Dendritic cell treated with granulocyte-macrophage colony-stimulating factor and Interleukin-4, amounts not matched to agents 40 ng/mL and 50 ng/mL, for 4 days (primary cell): ENCODE measurements at regions not wholly inside any gene's neighbourhood (a gene's known extent, or its start where the extent isn't known, plus 50 kb on each side); places are given as distances from the start of the nearest gene placed in this dataset.

ENCODE experiments used
- H3K27ac Mint-ChIP-seq: one replicate; pipeline ENCODE4 v1.8.0; 2022; ENCODE audit warnings: mild to moderate bottlenecking, mixed read lengths
- H3K27me3 Mint-ChIP-seq: one replicate; pipeline ENCODE4 v1.8.0; 2022; ENCODE audit warnings: mild to moderate bottlenecking, mixed read lengths
- H3K36me3 Mint-ChIP-seq: one replicate; pipeline ENCODE4 v1.8.0; 2022; ENCODE audit warnings: low read depth, mixed read lengths
- H3K4me1 Mint-ChIP-seq: one replicate; pipeline ENCODE4 v1.8.0; 2022; ENCODE audit warnings: low read depth, mixed read lengths
- H3K4me3 Mint-ChIP-seq: one replicate; pipeline ENCODE4 v1.8.0; 2022; ENCODE audit warnings: mild to moderate bottlenecking, moderate library complexity, mixed read lengths
- H3K9me3 Mint-ChIP-seq: one replicate; pipeline ENCODE4 v1.8.0; 2022; ENCODE audit warnings: mixed read lengths
- intact Hi-C: fragments of 100-400 bp; cut with micrococcal nuclease; formaldehyde crosslinking; loops from one replicate; pipeline ENCODE4 v1.15.0; 2022

DNA sequence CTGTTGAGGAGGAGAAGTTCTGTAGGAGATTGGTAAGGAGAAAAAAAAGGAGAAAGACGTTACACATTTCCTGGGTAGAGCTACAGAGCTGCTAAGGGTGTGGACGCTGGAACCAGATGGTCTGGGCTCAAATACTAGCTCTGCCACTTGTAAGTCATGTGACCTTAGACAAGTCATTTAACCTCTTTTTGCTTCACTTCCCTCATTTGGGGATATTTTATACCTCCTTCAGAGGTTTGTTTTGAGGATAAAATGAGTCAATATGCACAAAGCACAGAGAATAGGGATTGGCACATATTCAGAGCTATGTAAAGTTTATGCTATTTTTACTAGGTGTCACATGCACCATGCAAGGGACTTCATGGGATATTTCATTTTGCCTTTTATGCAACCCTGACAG lies 708.8 kb downstream of the DHX35 start:
- H3K27me3 Mint-ChIP-seq, result no peaks in the 10 kb centered on the region
- intact Hi-C loops, result no loop called here
- no peaks in the 10 kb centered on the region for H3K36me3 Mint-ChIP-seq
- H3K4me3 Mint-ChIP-seq, result no peak overlapping the region
- no peak overlapping the region for H3K27ac Mint-ChIP-seq
- H3K9me3 Mint-ChIP-seq, result no peaks in the 10 kb centered on the region
- H3K4me1 Mint-ChIP-seq, result no peaks in the 10 kb centered on the region

DNA sequence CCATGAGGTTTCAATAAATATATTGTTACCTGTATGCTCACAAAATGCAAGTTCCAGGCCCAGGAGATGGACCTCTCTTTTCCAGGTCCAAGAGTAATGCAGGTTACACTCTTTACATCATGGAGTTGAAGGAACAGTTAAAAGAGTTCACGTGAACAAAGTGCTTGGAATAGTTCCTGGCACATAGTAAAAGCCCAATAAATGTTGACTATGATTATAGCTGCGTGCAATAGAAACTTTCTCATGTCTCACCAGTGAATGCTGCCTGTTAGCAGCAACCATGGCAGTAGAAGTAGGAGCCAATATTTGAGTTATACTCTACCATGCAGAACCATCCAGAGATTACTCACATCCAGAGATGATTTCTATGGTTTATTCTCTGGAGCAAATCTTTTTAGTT lies 707.5 kb downstream of the DHX35 start:
- no peaks in the 10 kb centered on the region for H3K9me3 Mint-ChIP-seq
- no peaks in the 10 kb centered on the region for H3K4me1 Mint-ChIP-seq
- H3K27ac Mint-ChIP-seq, result no peak overlapping the region
- intact Hi-C loops, result no loop called here
- H3K4me3 Mint-ChIP-seq, result no peak overlapping the region
- H3K27me3 Mint-ChIP-seq, result no peaks in the 10 kb centered on the region
- H3K36me3 Mint-ChIP-seq, result no peaks in the 10 kb centered on the region

DNA sequence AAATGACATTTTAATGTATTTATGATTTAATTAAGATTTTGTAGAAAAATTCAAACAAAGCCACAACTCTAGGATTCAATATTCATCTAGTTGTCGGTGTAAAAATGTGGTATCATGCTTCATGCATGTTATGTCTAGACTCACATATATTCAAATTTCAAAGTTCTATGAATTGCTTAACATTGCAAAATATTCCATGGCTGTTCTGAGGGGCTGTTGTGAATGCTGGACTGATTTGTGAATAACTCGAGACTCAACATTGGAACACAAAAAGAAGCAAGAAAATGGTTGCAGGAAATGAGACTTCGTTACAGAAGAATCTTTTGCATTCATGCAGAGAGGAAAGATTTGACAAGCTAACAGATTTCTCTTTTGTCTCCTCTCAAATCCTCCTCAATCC lies 705.9 kb downstream of the DHX35 start:
- Mint-ChIP-seq H3K4me3 (no peak overlapping the region), H3K4me1 (no peaks in the 10 kb centered on the region), H3K36me3 (no peaks in the 10 kb centered on the region), H3K27ac (no peak overlapping the region), H3K27me3 (no peaks in the 10 kb centered on the region), H3K9me3 (no peaks in the 10 kb centered on the region)
- intact Hi-C loops, result no loop called here

DNA sequence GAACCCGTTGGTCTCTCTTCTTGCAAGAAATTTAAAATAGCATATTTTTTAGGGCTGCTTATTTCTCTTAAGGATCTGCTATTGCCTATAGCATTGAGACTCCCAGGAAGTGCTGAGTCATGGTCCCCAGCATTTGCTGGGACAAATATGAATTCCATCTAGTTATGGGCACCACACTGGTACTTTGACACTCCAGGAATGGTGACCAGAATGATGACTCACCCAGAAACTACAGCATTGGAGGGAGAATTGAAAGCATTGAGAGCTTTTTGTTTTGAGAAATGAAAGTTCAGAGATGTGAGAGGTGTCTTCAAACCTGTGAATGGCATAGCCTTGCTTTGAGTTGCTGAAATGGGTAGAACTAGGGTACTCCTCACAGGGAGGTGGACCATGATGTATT lies 699.7 kb downstream of the DHX35 start:
- no peaks in the 10 kb centered on the region for H3K4me1 Mint-ChIP-seq
- H3K27ac Mint-ChIP-seq, result no peak overlapping the region
- peaks cover 9% of the 10 kb centered on the region for H3K9me3 Mint-ChIP-seq
- H3K4me3 Mint-ChIP-seq, result no peak overlapping the region
- intact Hi-C loops, result no loop called here
- H3K27me3 Mint-ChIP-seq, result no peaks in the 10 kb centered on the region
- no peaks in the 10 kb centered on the region for H3K36me3 Mint-ChIP-seq

DNA sequence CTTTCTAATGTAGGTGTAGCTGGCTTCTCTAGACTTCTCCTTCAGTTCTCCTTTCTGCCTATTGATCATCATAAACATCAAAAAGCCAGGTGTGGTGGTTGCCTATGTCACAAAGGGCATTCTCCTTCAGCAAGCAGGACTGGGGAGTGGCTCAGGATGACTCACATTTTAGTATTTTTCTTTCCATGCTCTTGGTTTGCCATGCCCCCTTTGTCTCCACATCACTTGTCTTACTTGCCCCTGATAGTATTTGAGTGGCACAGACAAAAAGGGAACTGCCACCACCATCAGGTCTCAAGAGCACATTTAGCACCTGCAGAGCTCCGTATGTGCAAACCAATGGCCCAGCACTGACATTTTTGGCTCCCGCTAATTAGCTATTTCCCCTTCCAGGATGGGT lies 698.8 kb downstream of the DHX35 start:
- intact Hi-C loops, result no loop called here
- no peak overlapping the region for H3K27ac Mint-ChIP-seq
- peaks cover 9% of the 10 kb centered on the region for H3K9me3 Mint-ChIP-seq

DNA sequence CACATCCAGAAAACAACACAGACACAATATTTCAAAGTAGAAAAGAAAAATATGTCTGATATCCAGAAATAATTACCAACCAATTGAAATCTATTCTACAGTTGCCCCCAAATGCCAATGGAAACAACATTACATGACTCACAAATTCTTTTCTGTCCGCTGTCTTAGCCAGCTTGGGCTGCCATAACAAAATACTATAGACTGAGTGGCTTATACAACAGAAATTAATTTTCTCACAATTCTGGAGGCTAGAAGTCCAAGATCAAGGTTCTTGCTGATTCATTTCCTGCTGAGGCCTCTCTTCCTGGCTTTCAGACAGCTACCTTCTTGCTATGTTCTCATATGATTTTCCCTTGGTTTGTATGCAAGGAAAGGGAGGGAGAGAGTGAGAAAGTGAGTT lies 698.1 kb downstream of the DHX35 start:
- Mint-ChIP-seq H3K4me3 (no peak overlapping the region), H3K36me3 (no peaks in the 10 kb centered on the region), H3K27ac (no peak overlapping the region), H3K9me3 (peaks cover 9% of the 10 kb centered on the region), H3K4me1 (no peaks in the 10 kb centered on the region), H3K27me3 (no peaks in the 10 kb centered on the region)
- intact Hi-C loops, result no loop called here

More for the DNA sequence above, 698.8 kb downstream of the DHX35 start:
- Mint-ChIP-seq H3K4me3 (no peak overlapping the region), H3K27me3 (no peaks in the 10 kb centered on the region), H3K36me3 (no peaks in the 10 kb centered on the region), H3K4me1 (no peaks in the 10 kb centered on the region)

DNA sequence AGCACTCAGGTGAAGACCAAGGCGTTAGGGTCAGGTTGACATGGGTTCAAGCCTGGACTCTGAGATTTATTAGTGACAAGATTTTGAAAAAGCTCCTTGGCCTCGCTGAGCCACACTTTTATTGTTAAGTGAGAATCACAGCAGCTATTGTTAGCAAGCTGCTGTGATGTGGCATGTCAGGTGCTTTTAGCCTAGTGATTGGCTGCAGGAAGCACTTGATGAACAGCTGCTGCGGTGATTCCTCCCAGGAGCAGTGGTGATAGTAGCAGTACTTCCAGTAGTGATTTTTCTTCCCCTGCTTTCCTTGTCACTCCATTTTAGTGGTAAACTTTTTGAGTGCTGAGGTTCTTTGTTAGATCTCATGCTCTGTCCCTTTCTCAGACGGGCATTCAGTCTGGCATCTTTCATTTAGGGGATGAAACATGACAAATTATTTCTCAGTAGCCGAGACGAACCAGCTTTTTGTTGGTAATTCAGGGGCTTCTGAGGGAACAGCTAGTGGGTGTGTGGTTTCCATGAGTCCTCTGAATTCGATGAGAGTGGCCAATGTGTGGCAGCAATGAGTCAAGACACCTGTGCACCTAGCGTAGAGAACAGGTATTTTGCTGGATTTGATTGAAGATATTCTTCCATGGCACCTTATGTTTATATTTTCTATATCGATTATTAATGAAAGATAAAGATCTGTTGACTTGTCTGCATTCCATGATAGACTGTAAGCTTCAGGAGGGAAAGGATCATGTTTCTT lies 696.7 kb downstream of the DHX35 start:
- Mint-ChIP-seq H3K27ac (no peak overlapping the region), H3K4me1 (no peaks in the 10 kb centered on the region), H3K9me3 (peaks cover 9% of the 10 kb centered on the region), H3K4me3 (no peak overlapping the region), H3K36me3 (no peaks in the 10 kb centered on the region), H3K27me3 (no peaks in the 10 kb centered on the region)
- intact Hi-C loops, result no loop called here

DNA sequence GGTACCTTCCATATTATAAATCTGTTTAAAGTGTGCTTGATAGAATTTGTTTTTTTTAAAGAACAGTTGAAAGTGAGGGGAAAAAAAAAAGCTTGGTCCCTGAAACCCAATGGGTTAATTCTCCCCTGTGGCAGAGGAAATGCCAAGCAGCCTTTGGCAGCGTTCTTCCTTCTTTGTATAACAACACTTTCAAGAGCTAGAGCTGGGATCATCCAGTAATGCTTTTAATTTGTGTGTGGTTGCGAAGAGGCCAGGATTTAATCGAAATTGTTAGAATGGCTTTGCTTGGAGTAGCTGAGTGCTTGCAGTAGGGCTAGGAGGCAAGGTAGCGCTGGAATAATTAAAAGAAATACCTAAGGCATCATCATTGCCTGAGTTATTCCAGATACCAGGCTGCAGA lies 692.0 kb downstream of the DHX35 start:
- Mint-ChIP-seq H3K27ac (no peak overlapping the region), H3K36me3 (no peaks in the 10 kb centered on the region), H3K4me3 (no peak overlapping the region), H3K4me1 (no peaks in the 10 kb centered on the region), H3K27me3 (no peaks in the 10 kb centered on the region), H3K9me3 (peaks cover 17% of the 10 kb centered on the region)
- intact Hi-C loops, result no loop called here

DNA sequence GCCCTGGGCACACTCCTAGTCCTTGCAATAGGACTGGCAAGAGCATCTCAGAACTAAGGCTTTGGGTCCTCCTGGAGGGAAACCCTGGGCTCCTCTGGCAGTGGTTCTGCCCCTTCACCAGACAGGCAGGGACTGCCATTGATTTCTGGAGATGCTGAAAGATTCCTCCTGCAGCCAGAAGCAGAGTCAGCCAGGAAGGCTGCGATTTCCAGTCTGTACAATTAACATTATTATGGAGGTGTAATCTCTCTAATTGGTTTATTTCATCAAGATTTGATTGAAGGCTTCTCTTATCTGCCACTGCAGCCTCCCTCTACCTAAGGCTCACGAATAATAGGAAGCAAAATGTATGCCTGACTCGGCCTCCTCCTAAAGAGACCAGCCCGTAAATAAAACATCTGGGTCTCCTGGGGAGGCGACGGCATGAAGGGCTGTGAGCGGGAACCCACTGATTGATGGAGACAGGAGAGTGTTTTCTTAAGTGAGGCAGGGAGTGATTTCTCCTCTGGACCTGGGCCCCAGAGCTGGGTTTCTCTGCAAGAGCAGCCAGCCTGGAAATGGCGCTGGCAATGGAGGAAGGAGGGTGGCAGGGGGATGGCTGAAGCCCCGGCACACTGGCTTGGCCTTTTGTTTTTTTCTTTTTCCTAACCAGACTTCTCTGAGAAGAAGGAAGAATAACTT lies 689.6 kb downstream of the DHX35 start:
- Mint-ChIP-seq H3K27me3 (no peaks in the 10 kb centered on the region), H3K9me3 (peaks cover 17% of the 10 kb centered on the region), H3K36me3 (no peaks in the 10 kb centered on the region), H3K27ac (no peak overlapping the region), H3K4me3 (no peak overlapping the region), H3K4me1 (no peaks in the 10 kb centered on the region)
- intact Hi-C loops, result no loop called here

DNA sequence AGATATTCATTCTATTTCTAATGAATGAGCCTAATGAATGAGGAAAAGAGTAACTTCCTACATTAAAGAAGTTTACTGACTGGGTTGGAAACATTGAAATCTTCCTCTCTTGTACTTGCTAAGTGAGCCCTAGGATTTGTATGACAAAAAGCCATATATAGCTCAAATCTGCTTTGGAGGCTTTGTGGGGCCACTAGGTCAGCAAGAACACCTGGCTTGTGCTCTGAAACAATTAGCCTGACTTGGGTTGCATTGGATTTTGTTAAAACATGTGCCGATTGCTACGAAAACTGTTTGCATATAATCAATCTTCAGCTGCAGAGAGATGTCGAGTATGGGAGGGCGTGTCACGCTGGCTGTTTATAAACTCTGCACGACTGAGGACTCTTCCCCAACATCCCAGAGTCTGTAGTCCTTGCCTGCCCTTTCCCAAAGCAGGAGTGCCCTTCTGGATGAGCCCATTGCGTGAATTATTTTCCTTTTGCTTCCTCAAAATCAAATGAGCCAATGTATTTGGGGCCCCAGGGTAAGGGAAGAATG lies 684.8 kb downstream of the DHX35 start:
- H3K4me3 Mint-ChIP-seq, result no peak overlapping the region
- H3K27ac Mint-ChIP-seq, result no peak overlapping the region
- intact Hi-C loops, result no loop called here
- no peaks in the 10 kb centered on the region for H3K36me3 Mint-ChIP-seq
- no peaks in the 10 kb centered on the region for H3K4me1 Mint-ChIP-seq
- H3K9me3 Mint-ChIP-seq, result peaks cover 17% of the 10 kb centered on the region
- H3K27me3 Mint-ChIP-seq, result no peaks in the 10 kb centered on the region

DNA sequence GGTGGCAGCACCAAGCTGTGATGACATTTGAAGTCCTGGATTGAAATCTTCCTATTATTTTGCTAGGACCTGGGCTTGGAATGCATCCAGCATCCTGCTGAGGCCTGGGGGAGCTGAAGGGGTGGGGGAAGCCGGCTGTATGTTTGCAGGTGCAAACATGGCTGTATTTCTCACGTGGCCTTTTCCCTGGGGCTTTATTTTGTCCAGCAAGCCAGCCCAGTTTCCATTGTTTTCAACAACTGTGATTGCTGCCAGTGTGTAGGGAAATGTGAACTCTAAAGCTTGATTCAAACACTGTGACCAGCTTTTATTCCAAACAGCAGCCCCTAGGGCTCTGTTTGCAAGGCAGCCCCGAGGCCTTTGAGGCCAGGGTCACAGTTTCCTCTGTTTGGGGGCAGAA lies 683.0 kb downstream of the DHX35 start:
- intact Hi-C loops, result no loop called here
- no peaks in the 10 kb centered on the region for H3K36me3 Mint-ChIP-seq
- H3K27me3 Mint-ChIP-seq, result no peaks in the 10 kb centered on the region
- no peak overlapping the region for H3K27ac Mint-ChIP-seq
- H3K4me1 Mint-ChIP-seq, result no peaks in the 10 kb centered on the region
- H3K9me3 Mint-ChIP-seq, result no peaks in the 10 kb centered on the region
- H3K4me3 Mint-ChIP-seq, result no peak overlapping the region

DNA sequence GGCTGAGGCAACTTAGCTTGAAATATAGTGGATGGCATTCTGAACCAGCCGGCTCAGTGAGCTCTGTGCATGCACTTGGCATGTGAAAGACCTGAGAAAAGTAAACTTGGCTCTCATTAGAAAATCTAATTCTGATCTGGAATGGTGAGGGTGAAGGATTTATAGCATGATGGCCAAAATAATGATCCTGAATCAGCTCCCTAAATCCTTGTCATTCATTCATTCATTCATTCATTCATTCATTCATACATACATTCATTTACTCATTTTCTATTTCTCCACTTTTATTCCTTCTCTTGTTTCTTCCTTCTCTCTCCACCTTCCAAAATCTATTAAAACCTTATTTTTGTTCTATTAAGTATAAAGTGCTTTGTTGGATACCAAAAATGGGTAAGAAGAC lies 681.1 kb downstream of the DHX35 start:
- Mint-ChIP-seq H3K27me3 (no peaks in the 10 kb centered on the region), H3K9me3 (no peaks in the 10 kb centered on the region)

DNA sequence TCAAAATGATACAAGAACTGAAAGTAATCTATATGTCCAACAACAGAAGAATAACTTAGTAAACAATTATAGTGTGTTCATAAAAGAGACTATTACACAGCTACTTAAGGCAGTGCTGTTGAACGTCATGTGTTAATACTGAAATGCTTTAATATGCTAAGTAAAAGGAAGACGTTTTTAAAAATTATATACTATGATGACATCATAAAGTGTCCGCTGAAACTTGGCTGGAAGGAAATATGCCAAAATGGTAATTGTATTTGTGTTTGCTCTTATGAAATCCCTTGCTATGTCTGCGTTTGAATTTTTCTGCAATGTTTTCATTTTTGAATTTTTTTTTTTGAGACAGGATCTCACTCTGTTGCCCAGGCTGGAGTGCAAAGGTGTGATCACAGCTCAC lies 679.3 kb downstream of the DHX35 start:
- no peak overlapping the region for H3K27ac Mint-ChIP-seq
- no peaks in the 10 kb centered on the region for H3K9me3 Mint-ChIP-seq
- intact Hi-C loops, result no loop called here
- H3K4me1 Mint-ChIP-seq, result no peaks in the 10 kb centered on the region
- no peaks in the 10 kb centered on the region for H3K27me3 Mint-ChIP-seq
- H3K36me3 Mint-ChIP-seq, result no peaks in the 10 kb centered on the region
- no peak overlapping the region for H3K4me3 Mint-ChIP-seq

More for the DNA sequence above, 681.1 kb downstream of the DHX35 start:
- Mint-ChIP-seq H3K4me1 (no peaks in the 10 kb centered on the region), H3K27ac (no peak overlapping the region), H3K4me3 (no peak overlapping the region), H3K36me3 (no peaks in the 10 kb centered on the region)
- intact Hi-C loops, result no loop called here

DNA sequence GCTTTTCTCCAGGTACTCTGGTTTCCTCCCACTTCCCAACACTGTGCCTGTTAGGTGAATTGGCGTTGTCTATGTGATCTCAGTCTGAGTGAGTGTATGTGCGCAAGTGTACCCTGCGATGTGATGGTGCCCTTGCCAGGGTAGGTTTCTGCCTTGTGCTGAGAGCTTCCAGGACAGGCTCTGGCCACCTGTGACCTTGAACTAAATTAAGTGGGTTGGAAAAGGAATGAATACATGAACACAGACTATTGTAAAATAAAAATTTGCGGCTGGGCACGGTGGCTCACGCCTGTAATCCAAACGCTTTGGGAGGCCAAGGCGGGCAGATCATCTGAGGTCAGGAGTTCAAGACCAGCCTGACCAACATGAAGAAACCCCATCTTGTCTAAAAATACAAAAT lies 678.0 kb downstream of the DHX35 start:
- H3K27ac Mint-ChIP-seq, result no peak overlapping the region
- H3K4me1 Mint-ChIP-seq, result no peaks in the 10 kb centered on the region
- intact Hi-C loops, result no loop called here
- no peaks in the 10 kb centered on the region for H3K36me3 Mint-ChIP-seq
- no peaks in the 10 kb centered on the region for H3K9me3 Mint-ChIP-seq
- H3K27me3 Mint-ChIP-seq, result no peaks in the 10 kb centered on the region
- no peak overlapping the region for H3K4me3 Mint-ChIP-seq

DNA sequence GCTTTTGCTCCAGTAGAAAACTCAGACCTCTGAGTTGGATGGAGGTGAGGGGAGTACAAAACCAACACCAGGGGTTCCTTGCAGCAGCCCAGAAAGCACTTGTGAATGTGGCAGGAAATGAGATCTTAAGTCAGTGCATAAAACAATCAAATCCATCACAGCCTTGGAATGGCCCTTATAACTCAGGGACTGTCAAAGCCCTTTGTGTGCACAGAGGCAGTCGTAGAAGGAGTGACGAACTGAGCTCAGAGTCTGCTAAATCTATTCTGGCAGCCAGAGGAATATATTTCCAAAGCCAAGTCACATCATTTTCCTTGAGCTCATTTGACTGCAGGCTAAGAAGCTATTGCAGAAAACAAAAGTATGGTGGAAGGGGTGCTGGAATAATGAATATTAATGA lies 676.6 kb downstream of the DHX35 start:
- intact Hi-C loops, result no loop called here
- H3K27ac Mint-ChIP-seq, result no peak overlapping the region
- H3K9me3 Mint-ChIP-seq, result no peaks in the 10 kb centered on the region
- no peaks in the 10 kb centered on the region for H3K4me1 Mint-ChIP-seq
- no peaks in the 10 kb centered on the region for H3K36me3 Mint-ChIP-seq
- no peak overlapping the region for H3K4me3 Mint-ChIP-seq
- H3K27me3 Mint-ChIP-seq, result no peaks in the 10 kb centered on the region
